Activated B cell treated with CpG ODN at 0.5 μM for 24 hours (primary cell): ENCODE measurements at regions not wholly inside any gene's neighbourhood (a gene's known extent, or its start where the extent isn't known, plus 50 kb on each side); places are given as distances from the start of the nearest gene placed in this dataset.

Experiments
- ATAC-seq: fragments of 200-7000 bp; cut with Tn5 transposase; one replicate; pipeline ENCODE4 v1.10.0; 2021; ENCODE audit warnings: low read depth, mild to moderate bottlenecking, moderate library complexity
- CTCF ChIA-PET: fragments of 350-600 bp; sonication (Branson Sonifier 250); formaldehyde crosslinking; loops from one replicate; lab custom pipeline; 2021; ENCODE audit warnings: antibody characterized with exemption; lab: Charles Lee
- POLR2A ChIA-PET: fragments of 350-600 bp; sonication (Branson Sonifier 250); formaldehyde crosslinking; loops from one replicate; lab custom pipeline; 2021; ENCODE audit warnings: antibody characterized with exemption; lab: Charles Lee
- DNase-seq: peaks from one replicate; pipeline ENCODE4 v3.0.0; 2022
- H3K27ac Mint-ChIP-seq: one replicate; pipeline ENCODE4 v1.8.0; 2020; ENCODE audit warnings: mixed read lengths
- H3K27me3 Mint-ChIP-seq: one replicate; pipeline ENCODE4 v1.8.0; 2021; ENCODE audit warnings: mixed read lengths
- H3K36me3 Mint-ChIP-seq: one replicate; pipeline ENCODE4 v1.8.0; 2021; ENCODE audit warnings: low read depth, mixed read lengths
- H3K4me1 Mint-ChIP-seq: one replicate; pipeline ENCODE4 v1.8.0; 2021; ENCODE audit warnings: mixed read lengths
- H3K4me3 Mint-ChIP-seq: one replicate; pipeline ENCODE4 v1.8.0; 2020; ENCODE audit warnings: mild to moderate bottlenecking, mixed read lengths
- H3K9me3 Mint-ChIP-seq: one replicate; pipeline ENCODE4 v1.8.0; 2020; ENCODE audit warnings: mixed read lengths
- intact Hi-C: fragments of 100-400 bp; cut with micrococcal nuclease; formaldehyde crosslinking; loops from one replicate; pipeline ENCODE4 v1.15.1; 2024
- TF ChIP-seq, protein P1 (sequence below): fragments of 200-600 bp; IDR thresholded peaks from one replicate; pipeline ENCODE4 v1.8.0; 2022; ENCODE audit warnings: antibody characterized with exemption, mild to moderate bottlenecking

DNA sequence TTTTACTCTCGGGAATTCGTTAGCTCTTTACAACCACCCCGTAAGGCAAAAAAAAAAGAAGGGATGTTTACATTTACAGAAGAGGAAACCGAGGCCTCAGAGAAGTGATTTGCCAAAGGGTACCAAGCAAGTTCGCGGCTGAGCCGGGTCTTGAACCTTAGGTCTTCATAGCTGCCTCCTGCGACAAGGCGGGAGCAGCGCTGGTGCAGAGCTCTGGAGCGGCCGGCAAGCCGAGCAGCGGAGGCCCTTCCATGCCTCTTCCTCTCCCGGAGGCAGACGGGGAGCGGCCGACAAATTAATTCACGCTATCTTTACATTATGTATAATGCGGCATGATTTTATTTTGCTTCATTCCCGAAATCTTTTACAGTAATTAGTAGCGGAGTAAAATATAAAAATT is 536.3 kb downstream of the INSC start:
- Mint-ChIP-seq H3K36me3 (no peaks in the 10 kb centered on the region), H3K27me3 (peaks cover 22% of the 10 kb centered on the region), H3K27ac (no peak overlapping the region), H3K4me1 (no peaks in the 10 kb centered on the region), H3K9me3 (no peaks in the 10 kb centered on the region), H3K4me3 (no peak overlapping the region)
- TF ChIP-seq, protein P1, sequence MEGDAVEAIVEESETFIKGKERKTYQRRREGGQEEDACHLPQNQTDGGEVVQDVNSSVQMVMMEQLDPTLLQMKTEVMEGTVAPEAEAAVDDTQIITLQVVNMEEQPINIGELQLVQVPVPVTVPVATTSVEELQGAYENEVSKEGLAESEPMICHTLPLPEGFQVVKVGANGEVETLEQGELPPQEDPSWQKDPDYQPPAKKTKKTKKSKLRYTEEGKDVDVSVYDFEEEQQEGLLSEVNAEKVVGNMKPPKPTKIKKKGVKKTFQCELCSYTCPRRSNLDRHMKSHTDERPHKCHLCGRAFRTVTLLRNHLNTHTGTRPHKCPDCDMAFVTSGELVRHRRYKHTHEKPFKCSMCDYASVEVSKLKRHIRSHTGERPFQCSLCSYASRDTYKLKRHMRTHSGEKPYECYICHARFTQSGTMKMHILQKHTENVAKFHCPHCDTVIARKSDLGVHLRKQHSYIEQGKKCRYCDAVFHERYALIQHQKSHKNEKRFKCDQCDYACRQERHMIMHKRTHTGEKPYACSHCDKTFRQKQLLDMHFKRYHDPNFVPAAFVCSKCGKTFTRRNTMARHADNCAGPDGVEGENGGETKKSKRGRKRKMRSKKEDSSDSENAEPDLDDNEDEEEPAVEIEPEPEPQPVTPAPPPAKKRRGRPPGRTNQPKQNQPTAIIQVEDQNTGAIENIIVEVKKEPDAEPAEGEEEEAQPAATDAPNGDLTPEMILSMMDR, result no peak
- no peak for ATAC-seq
- intact Hi-C loops, result loop anchor here (5.0 kb wide), 1 partner anchor 956 kb away; no protein-coding TSS in a partner anchor
- CTCF ChIA-PET, result no interaction called here
- no peak for DNase-seq
- POLR2A ChIA-PET, result no interaction called here

DNA sequence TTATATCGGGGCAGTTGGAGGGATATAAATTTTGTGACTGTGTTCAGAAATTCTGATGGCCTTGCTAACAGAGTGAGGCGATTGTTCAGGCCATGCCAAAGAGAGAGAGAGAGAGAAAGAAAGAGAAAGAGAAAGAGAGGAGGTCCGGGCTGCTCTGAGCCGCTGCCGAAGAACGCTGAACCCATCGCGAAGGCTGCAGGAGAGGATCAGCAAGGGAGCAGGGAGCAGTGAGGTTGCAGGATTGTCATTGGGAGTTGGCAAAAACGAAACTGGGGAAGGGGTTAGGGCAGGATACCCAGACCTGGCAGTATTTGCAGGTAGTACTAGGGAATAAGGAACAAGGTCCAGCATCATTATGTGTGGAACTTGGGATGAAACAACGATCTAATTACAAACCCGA is 537.1 kb downstream of the INSC start:
- intact Hi-C loops, result loop anchor here (5.0 kb wide), 1 partner anchor 955 kb away; no protein-coding TSS in a partner anchor
- Mint-ChIP-seq H3K27me3 (peaks cover 22% of the 10 kb centered on the region), H3K9me3 (no peaks in the 10 kb centered on the region), H3K36me3 (no peaks in the 10 kb centered on the region), H3K4me1 (no peaks in the 10 kb centered on the region), H3K4me3 (no peak overlapping the region), H3K27ac (no peak overlapping the region)
- DNase-seq, result no peak
- TF ChIP-seq, protein P1, result no peak
- ChIA-PET CTCF (no interaction called here), POLR2A (no interaction called here)
- no peak for ATAC-seq

DNA sequence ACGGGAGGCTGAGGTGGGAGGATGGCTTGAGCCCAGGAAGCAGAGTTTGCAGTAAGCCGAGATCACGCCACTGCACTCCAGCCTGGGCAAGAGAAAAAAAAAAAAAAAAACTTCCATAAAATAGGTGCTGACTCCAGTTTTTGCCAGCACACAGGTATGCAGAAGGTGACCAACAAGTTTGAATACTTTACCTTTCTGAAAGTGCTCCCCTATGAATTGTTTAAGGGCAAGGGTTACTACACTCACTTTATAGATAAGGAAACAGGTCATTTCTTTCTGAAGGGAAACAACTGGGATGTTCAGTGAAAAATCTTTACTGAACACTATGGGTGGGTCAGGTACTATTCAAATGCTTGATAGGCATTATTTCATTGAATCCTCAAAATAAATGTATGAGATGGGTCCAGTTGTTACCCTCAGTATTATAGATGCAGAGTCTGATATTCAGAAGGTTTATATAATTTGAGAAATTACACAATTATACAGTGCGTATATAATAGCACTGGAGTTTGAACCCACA is 538.5 kb downstream of the INSC start:
- no peaks in the 10 kb centered on the region for H3K9me3 Mint-ChIP-seq
- H3K27me3 Mint-ChIP-seq, result peaks cover 22% of the 10 kb centered on the region
- H3K4me3 Mint-ChIP-seq, result no peak overlapping the region
- intact Hi-C loops, result loop anchor here (5.0 kb wide), 1 partner anchor 954 kb away; no protein-coding TSS in a partner anchor
- TF ChIP-seq, protein P1, result no peak
- no peaks in the 10 kb centered on the region for H3K36me3 Mint-ChIP-seq
- ChIA-PET POLR2A (no interaction called here), CTCF (no interaction called here)
- no peaks in the 10 kb centered on the region for H3K4me1 Mint-ChIP-seq
- no peak for DNase-seq
- ATAC-seq, result no peak
- no peak overlapping the region for H3K27ac Mint-ChIP-seq

DNA sequence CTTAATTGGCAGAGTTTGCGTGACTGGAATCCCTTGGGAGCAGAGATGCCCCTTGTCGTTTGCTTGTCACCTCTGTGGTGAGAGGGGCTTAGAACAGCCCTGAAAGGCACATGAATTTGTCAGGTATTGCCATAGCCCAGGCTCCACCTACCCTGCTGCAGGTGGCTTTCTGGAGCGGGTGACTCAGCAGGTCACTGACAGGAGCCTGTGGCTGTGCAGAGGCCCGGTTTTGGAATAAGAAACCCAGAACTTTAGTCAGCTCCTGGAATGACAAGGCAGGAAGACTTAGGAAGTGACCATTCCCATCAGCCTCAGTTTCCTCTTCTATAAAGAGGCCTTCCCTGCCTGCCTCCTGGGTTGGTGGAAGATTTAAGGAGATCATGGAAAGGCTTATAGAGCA is 539.7 kb downstream of the INSC start:
- TF ChIP-seq, protein P1, result no peak
- DNase-seq (no peak), ATAC-seq (no peak)
- Mint-ChIP-seq H3K27me3 (peaks cover 22% of the 10 kb centered on the region), H3K36me3 (no peaks in the 10 kb centered on the region), H3K4me3 (no peak overlapping the region), H3K4me1 (no peaks in the 10 kb centered on the region), H3K27ac (no peak overlapping the region), H3K9me3 (no peaks in the 10 kb centered on the region)
- POLR2A ChIA-PET, result no interaction called here
- intact Hi-C loops, result loop anchor here (5.0 kb wide), 1 partner anchor 953 kb away; no protein-coding TSS in a partner anchor
- CTCF ChIA-PET, result no interaction called here

DNA sequence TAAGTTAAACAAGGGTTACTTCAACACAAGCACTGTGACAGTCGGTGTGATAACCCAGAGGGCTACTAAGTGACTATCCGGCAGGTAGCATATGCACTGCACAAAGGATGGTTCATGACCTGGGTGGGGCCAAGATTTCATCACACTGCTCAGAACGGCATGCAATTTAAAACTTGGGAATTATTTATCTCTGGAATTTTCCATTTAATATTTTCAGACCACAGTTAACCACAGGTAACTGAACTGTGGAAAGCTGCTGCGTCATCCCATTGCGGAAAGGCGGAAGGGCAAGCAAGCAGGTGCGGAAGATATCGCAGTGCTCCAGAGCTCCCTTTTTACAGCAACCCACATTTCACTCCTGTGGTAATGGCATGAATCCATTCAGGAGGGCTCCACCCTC is 540.8 kb downstream of the INSC start:
- Mint-ChIP-seq H3K4me3 (no peak overlapping the region), H3K36me3 (no peaks in the 10 kb centered on the region), H3K27me3 (peaks cover 22% of the 10 kb centered on the region), H3K9me3 (no peaks in the 10 kb centered on the region), H3K4me1 (no peaks in the 10 kb centered on the region), H3K27ac (no peak overlapping the region)
- POLR2A ChIA-PET, result no interaction called here
- ATAC-seq (no peak), DNase-seq (no peak)
- TF ChIP-seq, protein P1, result no peak
- intact Hi-C loops, result no loop called here
- CTCF ChIA-PET, result no interaction called here
